K562 (cell line): ENCODE measurements at regions not wholly inside any gene's neighbourhood (a gene's known extent, or its start where the extent isn't known, plus 50 kb on each side); places are given as distances from the start of the nearest gene placed in this dataset.

Experiments
- ATAC-seq: fragments of 200-7000 bp; cut with Tn5 transposase; 3 replicates; pipeline ENCODE4 v1.9.1; 2020; ENCODE audit warnings: moderate library complexity
- BruUV-seq: library from RNA; stranded (reverse); fragments of 400-500 nt; replicated peaks from 2 replicates; lab custom pipeline; 2021; lab: Mats Ljungman, UMichigan
- CTCF ChIA-PET: fragments of 300-600 bp; formaldehyde crosslinking; extraction: SDS; loops from one replicate; lab custom pipeline; 2021; ENCODE audit warnings: low intra/inter-chr PET ratio; lab: Yijun Ruan, JAX
- POLR2A ChIA-PET: fragments of 300-600, 350-650 bp; sonication (Branson Sonifier 250); formaldehyde crosslinking; extraction: SDS; loops from one replicate; lab custom pipeline; 2021; ENCODE audit warnings: antibody characterized with exemption, inconsistent platforms; lab: Yijun Ruan, JAX
- DNase-seq, 4 experiments: peaks; one replicate each; pipeline versions ENCODE4 v3.0.0 to v3.0.0-alpha.2; 2011 to 2018; ENCODE audit warnings: low spot score in 3 of 4, mixed read lengths in 3 of 4; ENCODE audit errors: extremely low read depth in 1 of 4
- FAIRE-seq: peaks from 2 replicates; lab custom pipeline; 2011; peaks lifted over from hg19 to GRCh38; lab: Jason Lieb, UNC
- H2AFZ ChIP-seq: 2 replicates; pipeline ENCODE4 v1.6.0; 2011; ENCODE audit warnings: low read depth, low read length, control low read depth, inconsistent platforms
- H3K27ac ChIP-seq: fragments of 200-600 bp; 3 replicates; pipeline ENCODE4 v1.8.0; 2011; ENCODE audit warnings: low read depth, mild to moderate bottlenecking, control low read depth, inconsistent platforms, low read length, moderate library complexity, mixed read lengths; ENCODE audit errors: extremely low read depth
- H3K27me3 ChIP-seq, 2 experiments: fragments of 300-600 bp in 1 of 2; 2 replicates in 1 of 2; 3 replicates in 1 of 2; pipeline versions ENCODE4 v1.6.0 to v1.8.0; 2011; ENCODE audit warnings: inconsistent platforms in 2 of 2, low read length in 2 of 2, mild to moderate bottlenecking in 1 of 2, mixed read lengths in 1 of 2, moderate library complexity in 1 of 2; ENCODE audit not compliant: control insufficient read depth in 2 of 2, insufficient read depth in 2 of 2
- H3K36me3 ChIP-seq: fragments of 300-600 bp; 3 replicates; pipeline ENCODE4 v1.8.0; 2011; ENCODE audit warnings: mild to moderate bottlenecking, low read length, inconsistent platforms; ENCODE audit not compliant: control insufficient read depth, insufficient read depth
- H3K4me1 ChIP-seq, 2 experiments: fragments of 200-600 bp in 1 of 2; replicated peaks in 1 of 2; 2 replicates in 1 of 2; 3 replicates in 1 of 2; pipeline versions ENCODE4 v1.5.1 to v1.8.0; 2011; ENCODE audit warnings: inconsistent platforms in 2 of 2, low read length in 2 of 2, mild to moderate bottlenecking in 1 of 2, mixed read lengths in 1 of 2, moderate library complexity in 1 of 2; ENCODE audit not compliant: control insufficient read depth in 2 of 2, insufficient read depth in 2 of 2
- H3K4me2 ChIP-seq: 2 replicates; pipeline ENCODE4 v1.6.1; 2011; ENCODE audit warnings: low read length, control low read depth, inconsistent platforms, mixed read lengths; ENCODE audit not compliant: insufficient read depth
- H3K4me3 ChIP-seq: fragments of 200-600 bp; sonication (generic), shearing (Covaris generic); 2 replicates; pipeline ENCODE4 v1.5.1; 2016; ENCODE audit warnings: control low read depth, inconsistent platforms
- H3K79me2 ChIP-seq: fragments of 200-600 bp; 3 replicates; pipeline ENCODE4 v1.8.0; 2011; ENCODE audit warnings: low read length, inconsistent platforms; ENCODE audit not compliant: control insufficient read depth, insufficient read depth
- H3K9ac ChIP-seq, 2 experiments: 2 replicates each; pipeline versions ENCODE4 v1.6.0 to v1.6.1; 2011; ENCODE audit warnings: low read depth in 2 of 2, low read length in 2 of 2, control low read depth in 1 of 2, inconsistent platforms in 1 of 2, mild to moderate bottlenecking in 1 of 2, mixed read lengths in 1 of 2; ENCODE audit not compliant: insufficient read depth in 1 of 2
- H3K9me1 ChIP-seq: one replicate; pipeline ENCODE4 v1.6.0; 2011; ENCODE audit warnings: inconsistent platforms, mild to moderate bottlenecking, low read length, moderate library complexity; ENCODE audit not compliant: control insufficient read depth, insufficient read depth
- H3K9me3 ChIP-seq: replicated peaks from 2 replicates; pipeline ENCODE4 v1.5.1; 2011; ENCODE audit warnings: low read depth, low read length, inconsistent platforms; ENCODE audit not compliant: control insufficient read depth, insufficient read depth
- H4K20me1 ChIP-seq: replicated peaks from 2 replicates; pipeline ENCODE4 v1.6.1; 2011; ENCODE audit warnings: low read length, inconsistent platforms, mixed read lengths; ENCODE audit not compliant: control insufficient read depth, insufficient read depth
- ARID4B ChIP-seq: sonication (generic); formaldehyde crosslinking; IDR thresholded peaks from 2 replicates; pipeline ENCODE4 v1.8.0; 2022; ENCODE audit warnings: mild to moderate bottlenecking, missing genetic modification reagents
- BHLHE40 ChIP-seq: IDR thresholded peaks from 2 replicates; pipeline ENCODE4 v1.6.1; 2011; ENCODE audit warnings: low read length, improper control_type of control experiment
- CREB3 ChIP-seq: fragments of 450-650 bp; conservative IDR thresholded peaks from 2 replicates; pipeline ENCODE4 v1.6.1; 2016; ENCODE audit warnings: missing genetic modification characterization, low read depth, mild to moderate bottlenecking, missing compliant biosample characterization, moderate library complexity
- FOXO4 ChIP-seq: fragments of 450-650 bp; formaldehyde crosslinking; IDR thresholded peaks from 2 replicates; pipeline ENCODE4 v1.4.0; 2020; ENCODE audit warnings: mild to moderate bottlenecking, moderate library complexity
- HINFP ChIP-seq: fragments of 450-650 bp; conservative IDR thresholded peaks from 2 replicates; pipeline ENCODE4 v1.6.1; 2016; ENCODE audit warnings: missing genetic modification characterization, low read depth, mild to moderate bottlenecking, control low read depth, missing compliant biosample characterization
- KDM2B ChIP-seq: fragments of 250-450 bp; sonication (Bioruptor Pico); IDR thresholded peaks from 2 replicates; pipeline ENCODE4 v1.8.0; 2021; ENCODE audit warnings: mild to moderate bottlenecking, moderate library complexity
- KHSRP ChIP-seq: fragments of 450-650 bp; IDR thresholded peaks from 2 replicates; pipeline ENCODE4 v1.6.1; 2017
- NFYB ChIP-seq: IDR thresholded peaks from 2 replicates; pipeline ENCODE4 v1.6.1; 2011; ENCODE audit warnings: mild to moderate bottlenecking, moderate library complexity; ENCODE audit not compliant: insufficient read length; ENCODE audit errors: extremely low read depth
- RBM22 ChIP-seq: fragments of 200-400 bp; formaldehyde crosslinking; IDR thresholded peaks from 2 replicates; pipeline ENCODE4 v1.6.1; 2018; ENCODE audit warnings: low read length, low read depth; ENCODE audit not compliant: poor library complexity, severe bottlenecking
- SMAD2 ChIP-seq: fragments of 150-350 bp; IDR thresholded peaks from 2 replicates; pipeline ENCODE4 v1.6.1; 2014; ENCODE audit warnings: low read depth, mild to moderate bottlenecking, low read length
- SRSF1 ChIP-seq: fragments of 200-400 bp; formaldehyde crosslinking; IDR thresholded peaks from 2 replicates; pipeline ENCODE4 v1.6.1; 2017; ENCODE audit warnings: mild to moderate bottlenecking, low read depth, low read length, moderate library complexity
- SUPT5H ChIP-seq: fragments of 450-650 bp; IDR thresholded peaks from 2 replicates; pipeline ENCODE4 v1.6.1; 2016
- TAF9B ChIP-seq: fragments of 450-650 bp; IDR thresholded peaks from 2 replicates; pipeline ENCODE4 v1.6.1; 2018; ENCODE audit warnings: mild to moderate bottlenecking; ENCODE audit not compliant: partially characterized antibody
- ZNF766 ChIP-seq: fragments of 200-800 bp; sonication (Bioruptor generic); conservative IDR thresholded peaks from 2 replicates; pipeline ENCODE4 v1.6.1; 2016; ENCODE audit warnings: missing genetic modification characterization, missing compliant biosample characterization
- ZSCAN32 ChIP-seq: fragments of 450-650 bp; formaldehyde crosslinking; IDR thresholded peaks from 2 replicates; pipeline ENCODE4 v1.4.0; 2020; ENCODE audit warnings: mild to moderate bottlenecking, moderate library complexity
- WGBS: fragments of 100-300 bp; shearing (Covaris generic); methylation state at CpG from one replicate; pipeline ENCODE4 v1.1.6; 2016; ENCODE audit warnings: low coverage, mixed read lengths; ENCODE audit not compliant: insufficient coverage; ENCODE audit errors: missing lambda C conversion rate; 5-methylcytosine and 5-hydroxymethylcytosine counted together
- in situ Hi-C: fragments of 300-500 bp; cut with MboI; formaldehyde crosslinking; loops from 4 replicates; pipeline ENCODE4 v1.15.0; 2018; ENCODE audit warnings: inconsistent platforms, mixed read lengths
- intact Hi-C: fragments of 100-400 bp; cut with micrococcal nuclease; formaldehyde crosslinking; loops from 2 replicates; pipeline ENCODE4 v1.14.2; 2022

- Histone ChIP-seq H3K79me2 (no peaks in the 10 kb centered on the region), H2AFZ (no peak overlapping the region), H3K9ac (no peak overlapping the region), H3K9me3 (no peaks in the 10 kb centered on the region), H3K9me1 (no peaks in the 10 kb centered on the region), H3K4me1 (no peaks in the 10 kb centered on the region), H3K36me3 (no peaks in the 10 kb centered on the region), H3K27me3 (no peaks in the 10 kb centered on the region), H4K20me1 (no peaks in the 10 kb centered on the region), H3K4me3 (no peak overlapping the region), H3K27ac (no peak overlapping the region), H3K4me2 (no peak overlapping the region)
- ChIA-PET CTCF (no interaction called here), POLR2A (no interaction called here)
- ATAC-seq (no peak), DNase-seq (no peak), FAIRE-seq (no peak)
- BruUV-seq, result no TSS peak
- WGBS, result 0% methylated on average over 2 of the region's 2 CpGs
- in situ Hi-C loops, result no loop called here
- intact Hi-C loops, result no loop called here
- TF ChIP-seq RBM22, result no peak
- no peak for TF ChIP-seq HINFP (tag)
- no peak for TF ChIP-seq KHSRP
- no peak for TF ChIP-seq SRSF1
- TF ChIP-seq FOXO4 (CRISPR knock-in tag), result no peak
- TF ChIP-seq KDM2B (CRISPR knock-in tag), result no peak
- no peak for TF ChIP-seq ZNF766 (CRISPR knock-in tag)
- TF ChIP-seq NFYB, result no peak
- TF ChIP-seq TAF9B, result no peak
- TF ChIP-seq ARID4B (CRISPR knock-in tag), result no peak
- TF ChIP-seq BHLHE40, result no peak
- no peak for TF ChIP-seq SMAD2
- no peak for TF ChIP-seq CREB3 (tag)
- TF ChIP-seq SUPT5H, result no peak
- no peak for TF ChIP-seq ZSCAN32 (CRISPR knock-in tag)
Measured at GRCh38 chr9:106052166-106052565, 357.8 kb downstream of the TMEM38B start.
